Fibroblast of lung (primary cell): ENCODE measurements at regions not wholly inside any gene's neighbourhood (a gene's known extent, or its start where the extent isn't known, plus 50 kb on each side); places are given as distances from the start of the nearest gene placed in this dataset.

ENCODE experiments used
- DNase-seq, 2 donors: peaks; one replicate each; pipeline versions ENCODE4 v3.0.0 to v3.0.0-alpha.2; 2010; ENCODE audit warnings: low read depth in 2 of 2
- H2AFZ ChIP-seq: 2 replicates; pipeline ENCODE4 v1.5.1; 2012; ENCODE audit warnings: low read length, control low read depth, inconsistent platforms
- H3K27ac ChIP-seq: 2 replicates; pipeline ENCODE4 v1.5.1; 2011; ENCODE audit warnings: low read length, control low read depth; ENCODE audit not compliant: insufficient read depth
- H3K27me3 ChIP-seq: 2 replicates; pipeline ENCODE4 v1.5.1; 2011; ENCODE audit warnings: mild to moderate bottlenecking, low read length; ENCODE audit not compliant: control insufficient read depth, insufficient read depth
- H3K36me3 ChIP-seq: 2 replicates; pipeline ENCODE4 v1.5.1; 2011; ENCODE audit warnings: low read length; ENCODE audit not compliant: control insufficient read depth, insufficient read depth
- H3K4me1 ChIP-seq: 2 replicates; pipeline ENCODE4 v1.5.1; 2011; ENCODE audit warnings: low read length; ENCODE audit not compliant: control insufficient read depth, insufficient read depth; ENCODE audit errors: extremely low read depth
- H3K4me2 ChIP-seq: 2 replicates; pipeline ENCODE4 v1.5.1; 2011; ENCODE audit warnings: low read length, control low read depth; ENCODE audit not compliant: insufficient read depth; ENCODE audit errors: extremely low read depth
- H3K4me3 ChIP-seq, 4 experiments: fragments of 200-600 bp in 1 of 4; sonication (generic) in 1 of 4; replicated peaks in 1 of 4; 2 replicates each; pipeline ENCODE4 v1.5.1; 2011 to 2016; ENCODE audit warnings: low read length in 4 of 4, low read depth in 3 of 4, mild to moderate bottlenecking in 3 of 4, control low read depth in 2 of 4, inconsistent platforms in 1 of 4, mixed read lengths in 1 of 4; ENCODE audit not compliant: insufficient read depth in 1 of 4; ENCODE audit errors: control extremely low read depth in 1 of 4
- H3K79me2 ChIP-seq: 2 replicates; pipeline ENCODE4 v1.5.1; 2012; ENCODE audit warnings: mild to moderate bottlenecking, low read length, inconsistent platforms; ENCODE audit not compliant: control insufficient read depth, insufficient read depth
- H3K9ac ChIP-seq: 2 replicates; pipeline ENCODE4 v1.5.1; 2011; ENCODE audit warnings: mild to moderate bottlenecking, low read length, control low read depth; ENCODE audit not compliant: insufficient read depth
- H3K9me3 ChIP-seq: 2 replicates; pipeline ENCODE4 v1.5.1; 2012; ENCODE audit warnings: low read depth, low read length; ENCODE audit not compliant: control insufficient read depth, insufficient read depth
- H4K20me1 ChIP-seq: 2 replicates; pipeline ENCODE4 v1.5.1; 2011; ENCODE audit warnings: low read length; ENCODE audit not compliant: control insufficient read depth, insufficient read depth; ENCODE audit errors: extremely low read depth
- EZH2 ChIP-seq: IDR thresholded peaks from 2 replicates; pipeline ENCODE4 v1.5.1; 2012; ENCODE audit warnings: low read length, control low read depth, mild to moderate bottlenecking; ENCODE audit errors: missing control alignments
- TF ChIP-seq, protein P1 (sequence below), 2 donors: IDR thresholded peaks in 1 of 2; conservative IDR thresholded peaks in 1 of 2; 1 replicate in 1 of 2; 2 replicates in 1 of 2; pipeline ENCODE4 v1.5.1; 2011 to 2012; ENCODE audit warnings: low read length in 2 of 2, control low read depth in 1 of 2, inconsistent platforms in 1 of 2, low read depth in 1 of 2, mild to moderate bottlenecking in 1 of 2

DNA sequence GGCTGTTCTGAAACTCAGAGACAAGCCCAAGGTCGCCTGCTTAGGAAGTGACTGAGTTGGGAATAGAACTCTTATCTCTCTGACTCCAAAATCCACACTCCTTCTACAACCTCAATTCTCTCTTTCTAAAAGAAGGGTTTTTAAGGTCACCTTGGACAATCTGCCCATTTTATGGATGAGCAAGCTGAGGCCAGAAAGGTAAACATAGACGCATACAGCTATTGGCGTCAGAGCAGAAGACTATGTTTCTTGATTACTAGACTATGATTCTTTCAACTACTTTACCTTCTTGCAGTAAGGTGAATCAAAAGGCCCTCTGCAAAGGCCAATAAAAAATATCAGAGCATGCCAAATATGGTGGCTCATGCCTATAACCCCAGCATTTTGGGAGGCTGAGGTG, 276.6 kb downstream of the CLIC5 start:
- Histone ChIP-seq H3K27me3 (peaks cover 3% of the 10 kb centered on the region), H3K9me3 (no peaks in the 10 kb centered on the region), H3K79me2 (no peaks in the 10 kb centered on the region), H4K20me1 (no peaks in the 10 kb centered on the region), H2AFZ (no peak overlapping the region), H3K9ac (no peak overlapping the region), H3K4me3 (no peak overlapping the region), H3K4me2 (no peak overlapping the region), H3K36me3 (no peaks in the 10 kb centered on the region), H3K27ac (no peak overlapping the region), H3K4me1 (no peaks in the 10 kb centered on the region)
- DNase-seq = no peak
- TF ChIP-seq EZH2 = no peak
- TF ChIP-seq, protein P1, sequence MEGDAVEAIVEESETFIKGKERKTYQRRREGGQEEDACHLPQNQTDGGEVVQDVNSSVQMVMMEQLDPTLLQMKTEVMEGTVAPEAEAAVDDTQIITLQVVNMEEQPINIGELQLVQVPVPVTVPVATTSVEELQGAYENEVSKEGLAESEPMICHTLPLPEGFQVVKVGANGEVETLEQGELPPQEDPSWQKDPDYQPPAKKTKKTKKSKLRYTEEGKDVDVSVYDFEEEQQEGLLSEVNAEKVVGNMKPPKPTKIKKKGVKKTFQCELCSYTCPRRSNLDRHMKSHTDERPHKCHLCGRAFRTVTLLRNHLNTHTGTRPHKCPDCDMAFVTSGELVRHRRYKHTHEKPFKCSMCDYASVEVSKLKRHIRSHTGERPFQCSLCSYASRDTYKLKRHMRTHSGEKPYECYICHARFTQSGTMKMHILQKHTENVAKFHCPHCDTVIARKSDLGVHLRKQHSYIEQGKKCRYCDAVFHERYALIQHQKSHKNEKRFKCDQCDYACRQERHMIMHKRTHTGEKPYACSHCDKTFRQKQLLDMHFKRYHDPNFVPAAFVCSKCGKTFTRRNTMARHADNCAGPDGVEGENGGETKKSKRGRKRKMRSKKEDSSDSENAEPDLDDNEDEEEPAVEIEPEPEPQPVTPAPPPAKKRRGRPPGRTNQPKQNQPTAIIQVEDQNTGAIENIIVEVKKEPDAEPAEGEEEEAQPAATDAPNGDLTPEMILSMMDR (conservative IDR thresholded peaks at IDR 0.05 in 1 of 2, IDR thresholded peaks at IDR 0.05 in 1 of 2; ENCODE audit: low read depth in 1 of 2, low read length in 2 of 2) = no peak

DNA sequence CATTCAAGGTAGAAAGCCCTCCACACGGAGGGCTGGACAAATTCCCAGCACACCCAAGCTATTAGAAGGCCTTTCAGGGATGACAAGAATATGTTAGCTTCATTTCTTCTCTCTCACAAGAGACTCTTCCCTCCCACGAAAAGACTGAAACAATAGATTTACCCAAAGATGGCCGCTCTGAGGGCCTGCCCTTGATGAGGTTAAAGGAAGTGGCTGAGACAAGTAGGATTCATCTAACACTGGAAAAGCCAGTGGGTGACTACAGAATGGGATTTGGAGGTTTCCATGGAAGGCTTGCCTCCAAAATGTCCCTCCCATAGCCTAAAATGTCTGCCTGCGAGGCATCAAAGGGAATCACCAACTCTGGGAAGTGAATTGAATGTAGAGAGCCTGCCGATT, 277.6 kb downstream of the CLIC5 start:
- H3K9me3 ChIP-seq = no peaks in the 10 kb centered on the region
- no peaks in the 10 kb centered on the region for H3K36me3 ChIP-seq
- H3K27me3 ChIP-seq = peaks cover 4% of the 10 kb centered on the region
- H4K20me1 ChIP-seq = no peaks in the 10 kb centered on the region
- no peak for DNase-seq
- H3K79me2 ChIP-seq = no peaks in the 10 kb centered on the region
- TF ChIP-seq, protein P1 (conservative IDR thresholded peaks at IDR 0.05 in 1 of 2, IDR thresholded peaks at IDR 0.05 in 1 of 2; ENCODE audit: low read depth in 1 of 2, low read length in 2 of 2) = no peak
- TF ChIP-seq EZH2 = no peak
- no peak overlapping the region for H3K27ac ChIP-seq
- no peak overlapping the region for H3K4me2 ChIP-seq
- no peak overlapping the region for H3K4me3 ChIP-seq
- no peak overlapping the region for H2AFZ ChIP-seq
- H3K4me1 ChIP-seq = no peaks in the 10 kb centered on the region
- no peak overlapping the region for H3K9ac ChIP-seq

DNA sequence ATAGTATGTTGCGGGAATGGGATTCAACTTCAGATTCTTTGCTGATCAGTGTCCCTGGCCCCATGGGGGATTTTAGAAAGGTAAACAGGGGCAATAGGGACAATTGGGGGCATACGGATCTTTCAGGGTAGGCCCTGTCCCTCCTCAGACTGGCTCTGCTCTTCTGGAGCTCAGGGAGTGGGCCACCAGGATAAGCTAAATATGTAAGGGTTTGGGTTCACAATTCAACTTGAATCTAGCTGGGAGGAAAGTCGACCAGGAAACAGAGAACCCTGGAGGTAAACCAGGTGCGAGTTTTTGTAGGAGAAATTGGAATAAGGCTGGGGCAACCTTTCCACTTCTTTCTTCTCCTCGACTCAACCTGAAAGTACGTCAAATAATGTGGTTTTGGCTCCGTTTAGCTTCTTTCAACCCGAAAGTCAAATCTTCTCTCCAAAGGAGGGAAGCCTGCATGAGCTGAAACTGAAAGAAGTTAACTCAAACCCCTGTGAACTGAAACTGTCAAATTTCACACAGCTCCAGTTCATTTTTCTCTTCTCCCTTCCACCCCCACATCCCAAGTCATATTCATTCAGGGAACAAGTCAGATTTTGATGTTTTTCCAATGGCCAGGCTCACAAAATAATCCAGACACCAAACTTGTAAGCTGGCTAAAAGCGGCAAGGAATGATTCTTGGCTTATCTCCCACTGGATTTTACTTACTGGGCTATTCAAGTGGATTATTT, 278.2 kb downstream of the CLIC5 start:
- Histone ChIP-seq H2AFZ (no peak overlapping the region), H3K9ac (no peak overlapping the region)

More for the DNA sequence above, 278.2 kb downstream of the CLIC5 start:
- Histone ChIP-seq H4K20me1 (no peaks in the 10 kb centered on the region), H3K27ac (no peak overlapping the region), H3K9me3 (no peaks in the 10 kb centered on the region), H3K4me1 (no peaks in the 10 kb centered on the region), H3K27me3 (peaks cover 10% of the 10 kb centered on the region), H3K36me3 (no peaks in the 10 kb centered on the region), H3K4me2 (no peak overlapping the region), H3K4me3 (no peak overlapping the region), H3K79me2 (no peaks in the 10 kb centered on the region)
- no peak for TF ChIP-seq EZH2
- TF ChIP-seq, protein P1 (conservative IDR thresholded peaks at IDR 0.05 in 1 of 2, IDR thresholded peaks at IDR 0.05 in 1 of 2; ENCODE audit: low read depth in 1 of 2, low read length in 2 of 2) = no peak
- DNase-seq = no peak
